Loucy (cell line): ENCODE measurements at regions not wholly inside any gene's neighbourhood (a gene's known extent, or its start where the extent isn't known, plus 50 kb on each side); places are given as distances from the start of the nearest gene placed in this dataset.

Experiments used
- H2AFZ ChIP-seq: fragments of 200-600 bp; sonication (generic); 2 replicates; pipeline ENCODE4 v1.6.0; 2016; ENCODE audit warnings: antibody characterized with exemption, mild to moderate bottlenecking, low read length, moderate library complexity
- H3F3A ChIP-seq: fragments of 200-600 bp; 2 replicates; pipeline ENCODE4 v1.6.0; 2016; ENCODE audit warnings: antibody characterized with exemption, low read depth, mild to moderate bottlenecking
- H3K27me3 ChIP-seq: fragments of 200-600 bp; sonication (generic); 2 replicates; pipeline ENCODE4 v1.6.1; 2014; ENCODE audit warnings: low read length, mild to moderate bottlenecking; ENCODE audit not compliant: insufficient read depth, poor library complexity, severe bottlenecking
- H3K36me3 ChIP-seq: fragments of 200-600 bp; sonication (generic); 2 replicates; pipeline ENCODE4 v1.6.1; 2016; ENCODE audit warnings: low read length; ENCODE audit not compliant: insufficient read depth
- H3K4me1 ChIP-seq: fragments of 200-600 bp; sonication (generic); 2 replicates; pipeline ENCODE4 v1.5.1; 2014; ENCODE audit warnings: low read length, mild to moderate bottlenecking; ENCODE audit not compliant: insufficient read depth, poor library complexity, severe bottlenecking
- H3K4me2 ChIP-seq: fragments of 200-600 bp; sonication (generic); 2 replicates; pipeline ENCODE4 v1.6.0; 2014; ENCODE audit warnings: antibody characterized with exemption, low read length, low read depth, mild to moderate bottlenecking; ENCODE audit not compliant: poor library complexity, severe bottlenecking
- H3K4me3 ChIP-seq: fragments of 200-600 bp; sonication (generic); 2 replicates; pipeline ENCODE4 v1.5.1; 2014; ENCODE audit warnings: low read length, mild to moderate bottlenecking, mixed read lengths; ENCODE audit not compliant: poor library complexity, severe bottlenecking
- H3K79me2 ChIP-seq: fragments of 200-600 bp; sonication (generic); 2 replicates; pipeline ENCODE4 v1.6.1; 2014; ENCODE audit warnings: low read length; ENCODE audit not compliant: insufficient read depth
- H3K9ac ChIP-seq: fragments of 200-600 bp; sonication (generic); 2 replicates; pipeline ENCODE4 v1.6.0; 2014; ENCODE audit warnings: mild to moderate bottlenecking, low read depth, low read length, moderate library complexity; ENCODE audit not compliant: poor library complexity, severe bottlenecking
- H3K9me2 ChIP-seq: fragments of 200-600 bp; sonication (generic); replicated peaks from 2 replicates; pipeline ENCODE4 v1.6.1; 2016; ENCODE audit warnings: low read depth, low read length, mixed read lengths
- H3K9me3 ChIP-seq: fragments of 200-600 bp; sonication (generic); 2 replicates; pipeline ENCODE4 v1.6.1; 2014; ENCODE audit warnings: mild to moderate bottlenecking, antibody characterized with exemption, low read length, low read depth; ENCODE audit not compliant: insufficient read depth
- H4K20me1 ChIP-seq: fragments of 200-600 bp; sonication (generic); 2 replicates; pipeline ENCODE4 v1.6.0; 2014; ENCODE audit warnings: antibody characterized with exemption, low read length, mild to moderate bottlenecking; ENCODE audit not compliant: insufficient read depth, poor library complexity, severe bottlenecking
- EZH2phosphoT487 ChIP-seq: fragments of 200-600 bp; IDR thresholded peaks from 2 replicates; pipeline ENCODE4 v1.6.1; 2018; ENCODE audit warnings: antibody characterized with exemption, mild to moderate bottlenecking, moderate library complexity, borderline replicate concordance
- TF ChIP-seq, protein P1 (sequence below): fragments of 200-600 bp; sonication (generic); conservative IDR thresholded peaks from 2 replicates; pipeline ENCODE4 v1.5.1; 2014; ENCODE audit warnings: mild to moderate bottlenecking, antibody characterized with exemption, low read length

DNA sequence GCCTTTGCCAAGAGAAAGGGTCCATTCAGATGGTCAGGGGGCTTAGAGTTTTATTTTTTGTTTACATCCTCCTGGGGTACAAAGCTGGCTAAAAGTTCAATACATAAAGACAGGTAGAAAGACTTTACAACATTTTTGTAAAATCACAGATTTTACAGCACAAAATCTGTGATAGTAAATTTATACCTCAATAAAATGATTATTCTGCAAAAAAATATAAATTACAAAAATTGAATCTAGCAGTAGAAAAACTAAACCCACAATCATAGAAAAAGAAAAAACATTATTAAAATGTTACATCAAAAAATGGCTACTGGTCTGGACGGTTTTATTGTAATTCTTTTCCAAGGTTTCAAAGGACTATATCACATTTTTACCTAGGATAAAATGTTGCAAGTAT is 674.2 kb upstream of the CHAC2 start:
- Histone ChIP-seq H3K9me3 (no peaks in the 10 kb centered on the region), H4K20me1 (no peaks in the 10 kb centered on the region), H3K9ac (no peak overlapping the region), H3K4me2 (no peak overlapping the region), H3K27me3 (no peaks in the 10 kb centered on the region), H3K79me2 (no peaks in the 10 kb centered on the region), H3K4me3 (no peak overlapping the region), H3F3A (no peaks in the 10 kb centered on the region), H2AFZ (no peak overlapping the region), H3K4me1 (no peaks in the 10 kb centered on the region), H3K9me2 (no peaks in the 10 kb centered on the region), H3K36me3 (no peaks in the 10 kb centered on the region)
- TF ChIP-seq, protein P1, sequence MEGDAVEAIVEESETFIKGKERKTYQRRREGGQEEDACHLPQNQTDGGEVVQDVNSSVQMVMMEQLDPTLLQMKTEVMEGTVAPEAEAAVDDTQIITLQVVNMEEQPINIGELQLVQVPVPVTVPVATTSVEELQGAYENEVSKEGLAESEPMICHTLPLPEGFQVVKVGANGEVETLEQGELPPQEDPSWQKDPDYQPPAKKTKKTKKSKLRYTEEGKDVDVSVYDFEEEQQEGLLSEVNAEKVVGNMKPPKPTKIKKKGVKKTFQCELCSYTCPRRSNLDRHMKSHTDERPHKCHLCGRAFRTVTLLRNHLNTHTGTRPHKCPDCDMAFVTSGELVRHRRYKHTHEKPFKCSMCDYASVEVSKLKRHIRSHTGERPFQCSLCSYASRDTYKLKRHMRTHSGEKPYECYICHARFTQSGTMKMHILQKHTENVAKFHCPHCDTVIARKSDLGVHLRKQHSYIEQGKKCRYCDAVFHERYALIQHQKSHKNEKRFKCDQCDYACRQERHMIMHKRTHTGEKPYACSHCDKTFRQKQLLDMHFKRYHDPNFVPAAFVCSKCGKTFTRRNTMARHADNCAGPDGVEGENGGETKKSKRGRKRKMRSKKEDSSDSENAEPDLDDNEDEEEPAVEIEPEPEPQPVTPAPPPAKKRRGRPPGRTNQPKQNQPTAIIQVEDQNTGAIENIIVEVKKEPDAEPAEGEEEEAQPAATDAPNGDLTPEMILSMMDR = no peak
- TF ChIP-seq EZH2phosphoT487 = no peak

DNA sequence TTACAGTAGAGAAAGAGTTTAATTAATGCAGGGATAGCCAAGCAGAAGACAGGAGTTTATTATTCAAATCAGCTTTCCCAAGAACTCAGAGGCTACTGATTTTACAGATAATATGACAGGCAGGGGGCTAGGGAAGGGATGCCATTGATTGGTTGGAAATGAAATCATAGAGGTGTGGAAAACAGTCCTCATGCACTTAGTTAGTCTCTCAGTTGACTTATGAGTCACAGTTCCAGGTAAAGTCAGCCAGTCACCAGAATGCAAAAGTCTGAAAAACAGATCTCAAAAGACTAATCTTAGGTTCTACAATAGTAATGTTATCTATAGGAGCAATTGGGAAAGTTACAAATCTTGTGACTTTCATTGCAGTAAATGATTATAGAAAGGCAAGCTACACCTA is 676.4 kb upstream of the CHAC2 start:
- Histone ChIP-seq H3K9me3 (no peaks in the 10 kb centered on the region), H3K27me3 (no peaks in the 10 kb centered on the region), H4K20me1 (no peaks in the 10 kb centered on the region), H3K36me3 (no peaks in the 10 kb centered on the region), H3K79me2 (no peaks in the 10 kb centered on the region), H3K4me1 (no peaks in the 10 kb centered on the region), H2AFZ (no peak overlapping the region), H3F3A (no peaks in the 10 kb centered on the region), H3K9ac (no peak overlapping the region), H3K4me2 (no peak overlapping the region), H3K4me3 (no peak overlapping the region), H3K9me2 (no peaks in the 10 kb centered on the region)
- TF ChIP-seq, protein P1 = no peak
- no peak for TF ChIP-seq EZH2phosphoT487

DNA sequence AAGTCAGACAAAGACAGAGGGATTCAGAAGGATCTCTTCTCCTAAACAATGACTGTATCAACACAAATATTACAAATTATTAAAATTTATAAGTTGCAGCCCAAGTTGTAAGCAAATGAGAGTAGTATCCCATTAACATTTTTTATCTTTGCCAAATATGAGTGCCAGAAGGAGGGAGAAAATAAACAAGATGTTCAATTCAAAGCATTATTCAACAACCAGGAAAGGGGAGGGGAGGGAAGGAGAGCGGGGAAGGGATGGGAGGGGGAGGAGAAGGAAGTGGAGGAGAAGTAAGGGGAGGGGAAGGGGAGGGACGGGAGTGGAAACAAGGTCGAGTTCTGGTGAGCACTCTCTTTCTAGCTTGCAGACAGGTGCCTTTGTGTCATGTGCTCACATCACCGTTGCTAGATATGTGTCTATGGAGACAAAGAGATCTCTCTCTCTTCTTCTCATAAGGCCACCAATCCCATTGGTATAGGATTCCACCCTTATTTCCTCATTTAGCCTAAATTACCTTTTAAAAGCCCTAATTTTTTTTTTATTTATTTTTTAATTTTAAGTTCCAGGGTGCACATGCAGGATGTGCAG is 679.6 kb upstream of the CHAC2 start:
- H3K4me2 ChIP-seq = no peak overlapping the region
- no peak overlapping the region for H2AFZ ChIP-seq
- H3K27me3 ChIP-seq = no peaks in the 10 kb centered on the region
- H3F3A ChIP-seq = no peaks in the 10 kb centered on the region
- no peaks in the 10 kb centered on the region for H3K79me2 ChIP-seq
- no peaks in the 10 kb centered on the region for H4K20me1 ChIP-seq
- H3K9me3 ChIP-seq = no peaks in the 10 kb centered on the region
- H3K4me1 ChIP-seq = no peaks in the 10 kb centered on the region
- H3K9me2 ChIP-seq = no peaks in the 10 kb centered on the region
- TF ChIP-seq, protein P1 = no peak
- TF ChIP-seq EZH2phosphoT487 = no peak
- H3K36me3 ChIP-seq = no peaks in the 10 kb centered on the region
- H3K4me3 ChIP-seq = no peak overlapping the region
- H3K9ac ChIP-seq = no peak overlapping the region
